AG09319 (cell line): ENCODE measurements at regions not wholly inside any gene's neighbourhood (a gene's known extent, or its start where the extent isn't known, plus 50 kb on each side); places are given as distances from the start of the nearest gene placed in this dataset.
A peak's percentile ranks its signal among the peaks of the same experiment; 100 is the strongest.

Experiments
- DNase-seq: peaks from one replicate; pipeline ENCODE4 v3.0.0-alpha.2; 2010; ENCODE audit warnings: low read depth; ENCODE audit errors: extremely low read depth
- TF ChIP-seq, protein P1 (sequence below): IDR thresholded peaks from 2 replicates; pipeline ENCODE4 v1.5.1; 2011; ENCODE audit warnings: low read depth, mild to moderate bottlenecking, inconsistent platforms, low read length, moderate library complexity

DNA sequence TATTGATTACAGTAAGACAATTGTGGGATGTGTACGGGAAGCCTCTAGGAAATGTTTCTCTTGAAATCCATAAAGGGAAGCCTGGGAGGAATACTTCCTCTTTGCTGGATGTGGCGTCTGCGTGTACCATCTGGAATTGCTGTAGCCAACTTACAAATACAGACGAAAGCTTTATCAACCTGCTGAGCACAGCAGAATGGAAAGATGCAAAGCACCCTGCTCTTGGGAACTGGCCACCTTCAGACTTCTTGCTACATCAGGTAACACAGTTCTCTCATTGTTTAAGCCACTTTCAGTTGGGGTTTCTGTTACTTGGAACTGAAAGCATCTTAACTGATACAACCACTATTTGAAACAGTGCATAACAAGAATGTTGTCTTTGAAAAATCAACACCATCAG, 213.8 kb downstream of the HRH4 start:
- no peak for DNase-seq
- TF ChIP-seq, protein P1, sequence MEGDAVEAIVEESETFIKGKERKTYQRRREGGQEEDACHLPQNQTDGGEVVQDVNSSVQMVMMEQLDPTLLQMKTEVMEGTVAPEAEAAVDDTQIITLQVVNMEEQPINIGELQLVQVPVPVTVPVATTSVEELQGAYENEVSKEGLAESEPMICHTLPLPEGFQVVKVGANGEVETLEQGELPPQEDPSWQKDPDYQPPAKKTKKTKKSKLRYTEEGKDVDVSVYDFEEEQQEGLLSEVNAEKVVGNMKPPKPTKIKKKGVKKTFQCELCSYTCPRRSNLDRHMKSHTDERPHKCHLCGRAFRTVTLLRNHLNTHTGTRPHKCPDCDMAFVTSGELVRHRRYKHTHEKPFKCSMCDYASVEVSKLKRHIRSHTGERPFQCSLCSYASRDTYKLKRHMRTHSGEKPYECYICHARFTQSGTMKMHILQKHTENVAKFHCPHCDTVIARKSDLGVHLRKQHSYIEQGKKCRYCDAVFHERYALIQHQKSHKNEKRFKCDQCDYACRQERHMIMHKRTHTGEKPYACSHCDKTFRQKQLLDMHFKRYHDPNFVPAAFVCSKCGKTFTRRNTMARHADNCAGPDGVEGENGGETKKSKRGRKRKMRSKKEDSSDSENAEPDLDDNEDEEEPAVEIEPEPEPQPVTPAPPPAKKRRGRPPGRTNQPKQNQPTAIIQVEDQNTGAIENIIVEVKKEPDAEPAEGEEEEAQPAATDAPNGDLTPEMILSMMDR = no peak

DNA sequence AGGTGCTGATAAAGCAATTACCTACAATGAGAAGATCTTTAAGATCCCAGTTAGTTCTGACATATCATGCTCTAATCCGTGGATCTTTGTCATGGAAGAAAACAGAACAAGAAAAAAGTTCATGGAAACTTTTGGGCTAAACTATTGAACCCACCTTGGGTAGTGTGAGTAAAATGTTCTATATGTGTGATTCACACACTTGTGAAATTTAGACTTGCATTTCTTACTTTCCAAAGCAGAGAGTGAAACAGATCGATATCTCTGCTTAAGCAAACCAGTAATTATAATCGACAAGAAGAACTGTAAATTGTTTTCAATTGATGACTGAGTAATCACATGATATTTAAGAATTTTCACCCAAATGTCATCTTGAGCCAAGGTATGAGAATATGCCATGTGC, 214.2 kb downstream of the HRH4 start:
- TF ChIP-seq, protein P1 = no peak
- no peak for DNase-seq

DNA sequence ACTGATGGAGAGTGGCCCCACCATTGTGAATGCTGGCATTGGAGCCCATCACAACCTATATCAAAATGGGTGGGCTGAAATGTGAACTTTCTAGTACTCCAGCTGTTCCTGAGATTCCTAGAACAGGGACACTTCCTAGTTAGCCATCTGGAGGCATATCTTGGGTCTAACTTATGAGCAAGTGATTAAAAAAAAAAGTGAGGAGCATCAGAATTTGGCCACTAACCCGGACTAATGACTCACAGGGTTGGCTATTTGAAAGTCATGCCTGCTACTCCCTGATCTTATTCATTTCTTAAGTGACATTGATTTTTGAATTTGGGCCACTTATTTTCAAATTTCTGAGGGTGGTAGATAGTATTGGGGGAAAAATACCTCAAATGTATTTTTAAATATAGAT, 216.6 kb downstream of the HRH4 start:
- peak; percentile 28 for DNase-seq
- TF ChIP-seq, protein P1 = no peak

DNA sequence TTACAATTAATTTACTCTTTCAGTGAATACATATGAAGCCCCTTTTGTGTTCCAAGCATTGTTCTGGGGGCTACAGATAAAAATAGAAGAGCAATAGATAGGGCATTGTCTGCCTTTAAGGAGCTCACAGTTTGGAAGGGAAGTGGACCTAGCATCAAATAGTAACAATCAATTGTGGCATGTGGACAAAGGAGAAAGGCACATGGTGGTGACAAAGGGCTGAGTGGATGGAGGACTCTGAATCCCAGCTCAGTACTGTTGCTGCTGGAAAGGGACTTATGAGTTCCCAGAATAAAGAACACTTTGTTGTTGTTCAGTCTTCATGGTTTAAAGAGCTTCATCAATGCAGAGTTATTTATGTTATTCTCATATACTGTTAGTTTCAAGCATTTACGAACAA, 217.7 kb downstream of the HRH4 start:
- DNase-seq = no peak
- TF ChIP-seq, protein P1 = no peak

DNA sequence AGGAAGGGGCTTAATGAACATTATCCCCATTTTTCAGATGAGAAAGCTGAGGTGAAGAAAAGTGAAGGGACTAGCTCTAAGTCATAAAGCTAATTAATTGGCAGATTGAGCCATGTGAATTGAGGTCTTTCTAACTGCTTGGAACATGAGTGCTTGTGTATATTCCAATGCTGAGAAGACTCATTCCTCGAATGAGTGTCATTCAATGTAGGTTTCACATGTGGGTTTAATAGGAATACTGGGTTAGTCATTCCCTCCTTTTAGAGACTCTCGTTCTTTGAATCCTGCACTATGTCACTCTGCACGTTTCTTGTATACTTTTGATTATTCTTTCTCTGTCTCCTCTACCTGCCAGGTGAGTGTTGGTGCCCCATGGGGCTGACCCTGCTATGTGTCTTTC, 218.2 kb downstream of the HRH4 start:
- no peak for DNase-seq
- TF ChIP-seq, protein P1 = no peak

DNA sequence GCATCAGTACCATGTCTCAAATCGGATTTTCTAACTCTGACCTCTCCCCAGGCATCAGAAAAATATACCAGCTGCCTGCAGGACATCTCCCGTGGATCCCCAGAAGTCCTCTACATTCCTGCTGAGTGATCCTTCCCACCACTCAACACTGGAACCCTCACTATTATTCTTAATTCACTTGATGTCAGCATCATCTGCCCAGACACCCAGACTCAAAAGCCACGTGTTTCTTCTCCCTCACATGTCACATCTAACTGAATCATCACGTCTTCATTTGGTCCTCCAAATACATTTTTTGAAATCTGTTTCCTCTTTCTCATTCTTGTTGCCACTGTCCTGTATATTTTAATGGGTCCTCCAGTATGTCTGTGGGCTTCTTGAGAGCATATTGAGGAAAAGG, 218.6 kb downstream of the HRH4 start:
- no peak for DNase-seq

DNA sequence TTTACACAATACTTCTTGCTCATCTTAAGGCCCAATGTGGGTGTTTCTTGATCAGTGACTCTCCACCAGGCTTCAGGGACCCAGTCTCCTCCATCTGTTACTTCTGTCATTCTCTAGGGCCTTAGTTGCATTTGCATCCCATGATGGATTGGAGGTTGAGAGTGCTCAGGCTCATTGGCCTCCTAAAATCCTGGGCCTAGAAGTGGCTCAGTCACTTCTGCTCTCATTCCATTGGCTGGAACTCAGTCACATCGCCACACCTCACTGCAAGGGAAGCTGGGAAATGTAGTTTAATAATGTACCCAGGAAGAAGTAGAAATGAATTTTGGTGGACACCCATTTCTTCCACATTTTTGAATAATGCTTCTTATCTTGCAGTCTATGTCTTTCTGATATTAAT, 223.5 kb downstream of the HRH4 start:
- TF ChIP-seq, protein P1 = no peak
- DNase-seq = no peak

More for the DNA sequence above, 218.6 kb downstream of the HRH4 start:
- TF ChIP-seq, protein P1 = no peak
